CD14-positive monocyte (primary cell): ENCODE measurements at regions not wholly inside any gene's neighbourhood (a gene's known extent, or its start where the extent isn't known, plus 50 kb on each side); places are given as distances from the start of the nearest gene placed in this dataset.

ENCODE experiments used
- DNase-seq, 3 donors: peaks; one replicate each; pipeline ENCODE4 v3.0.0-alpha.2; 2011 to 2022
- H2AFZ ChIP-seq: 2 replicates; pipeline ENCODE4 v1.6.0; 2012; ENCODE audit warnings: mild to moderate bottlenecking, low read depth, low read length, inconsistent platforms; ENCODE audit not compliant: insufficient read depth, poor library complexity, severe bottlenecking
- H3K27ac ChIP-seq, 2 donors: 1 replicate in 1 of 2; 2 replicates in 1 of 2; pipeline ENCODE4 v1.5.1; 2012 to 2013; ENCODE audit warnings: low read length in 2 of 2, control low read depth in 1 of 2, inconsistent platforms in 1 of 2, low read depth in 1 of 2, mild to moderate bottlenecking in 1 of 2
- H3K27me3 ChIP-seq, 2 donors: one replicate each; pipeline versions ENCODE4 v1.6.0 to v1.6.1; 2011 to 2013; ENCODE audit warnings: low read length in 2 of 2; ENCODE audit not compliant: control insufficient read depth in 2 of 2, insufficient read depth in 2 of 2
- H3K36me3 ChIP-seq, 2 donors: replicated peaks in 1 of 2; 1 replicate in 1 of 2; 2 replicates in 1 of 2; pipeline versions ENCODE4 v1.5.1 to v1.6.1; 2012 to 2013; ENCODE audit warnings: low read length in 2 of 2, control low read depth in 1 of 2, inconsistent platforms in 1 of 2, mild to moderate bottlenecking in 1 of 2; ENCODE audit not compliant: insufficient read depth in 2 of 2, control insufficient read depth in 1 of 2
- H3K4me1 ChIP-seq, 2 donors: 1 replicate in 1 of 2; 2 replicates in 1 of 2; pipeline versions ENCODE4 v1.5.1 to v1.6.1; 2012 to 2013; ENCODE audit warnings: low read length in 2 of 2, control low read depth in 1 of 2, inconsistent platforms in 1 of 2, mild to moderate bottlenecking in 1 of 2, moderate library complexity in 1 of 2; ENCODE audit not compliant: insufficient read depth in 2 of 2, control insufficient read depth in 1 of 2
- H3K4me2 ChIP-seq: replicated peaks from 2 replicates; pipeline ENCODE3; 2012; ENCODE audit warnings: low read length, moderate library complexity, mild to moderate bottlenecking; ENCODE audit not compliant: poor library complexity, severe bottlenecking; ENCODE audit errors: extremely low read depth
- H3K4me3 ChIP-seq, 3 experiments: fragments of 200-600 bp in 1 of 3; sonication (generic) in 1 of 3; replicated peaks in 1 of 3; 1 replicate in 2 of 3; 2 replicates in 1 of 3; pipeline ENCODE4 v1.5.1; 2011 to 2013; ENCODE audit warnings: low read length in 3 of 3, mild to moderate bottlenecking in 3 of 3, control low read depth in 2 of 3, low read depth in 2 of 3, inconsistent platforms in 1 of 3, moderate library complexity in 1 of 3
- H3K79me2 ChIP-seq: 2 replicates; pipeline ENCODE4 v1.6.0; 2012; ENCODE audit warnings: mild to moderate bottlenecking, control low read depth, inconsistent platforms, low read length, moderate library complexity; ENCODE audit not compliant: insufficient read depth
- H3K9ac ChIP-seq: 2 replicates; pipeline ENCODE4 v1.6.0; 2017; ENCODE audit warnings: low read length, mild to moderate bottlenecking; ENCODE audit not compliant: insufficient read depth, poor library complexity, severe bottlenecking
- H3K9me3 ChIP-seq, 2 donors: replicated peaks in 1 of 2; 1 replicate in 1 of 2; 2 replicates in 1 of 2; pipeline versions ENCODE4 v1.5.1 to v1.6.1; 2012 to 2013; ENCODE audit warnings: low read length in 2 of 2, control low read depth in 1 of 2; ENCODE audit not compliant: control insufficient read depth in 1 of 2, insufficient read depth in 1 of 2
- H4K20me1 ChIP-seq: 2 replicates; pipeline ENCODE4 v1.6.0; 2012; ENCODE audit warnings: mild to moderate bottlenecking, low read length, control low read depth, moderate library complexity; ENCODE audit not compliant: insufficient read depth
- H3K27ac Mint-ChIP-seq, 7 donors: one replicate each; pipeline ENCODE4 v1.8.0; 2020; ENCODE audit warnings: mild to moderate bottlenecking in 7 of 7, mixed read lengths in 7 of 7, moderate library complexity in 6 of 7, inconsistent platforms in 2 of 7
- H3K27me3 Mint-ChIP-seq, 3 donors: one replicate each; pipeline ENCODE4 v1.8.0; 2021 to 2022; ENCODE audit warnings: low read depth in 3 of 3, mild to moderate bottlenecking in 3 of 3, mixed read lengths in 3 of 3, moderate library complexity in 3 of 3, inconsistent platforms in 1 of 3
- H3K36me3 Mint-ChIP-seq, 2 donors: one replicate each; pipeline ENCODE4 v1.8.0; 2020; ENCODE audit warnings: mixed read lengths in 2 of 2, inconsistent platforms in 1 of 2, mild to moderate bottlenecking in 1 of 2
- H3K4me1 Mint-ChIP-seq: one replicate; pipeline ENCODE4 v1.8.0; 2020; ENCODE audit warnings: mild to moderate bottlenecking, mixed read lengths
- H3K4me3 Mint-ChIP-seq, 2 donors: one replicate each; pipeline ENCODE4 v1.8.0; 2020; ENCODE audit warnings: mild to moderate bottlenecking in 2 of 2, mixed read lengths in 2 of 2, moderate library complexity in 1 of 2
- H3K9me3 Mint-ChIP-seq, 7 donors: one replicate each; pipeline ENCODE4 v1.8.0; 2020 to 2022; ENCODE audit warnings: mixed read lengths in 7 of 7, mild to moderate bottlenecking in 6 of 7, moderate library complexity in 6 of 7, inconsistent platforms in 2 of 7
- WGBS: methylation state at CpG from one replicate; pipeline ENCODE4 v1.1.5; 2013; ENCODE audit warnings: missing lambda C conversion rate; ENCODE audit not compliant: insufficient coverage; 5-methylcytosine and 5-hydroxymethylcytosine counted together
- intact Hi-C, 2 donors: fragments of 100-400 bp; cut with micrococcal nuclease; formaldehyde crosslinking; loops; one replicate each; pipeline versions ENCODE4 v1.15.0 to v1.15.1; 2023
- TF ChIP-seq, protein P1 (sequence below): fragments of 200-600 bp; IDR thresholded peaks from one replicate; pipeline ENCODE4 v1.8.0; 2022; ENCODE audit warnings: antibody characterized with exemption, mild to moderate bottlenecking

DNA sequence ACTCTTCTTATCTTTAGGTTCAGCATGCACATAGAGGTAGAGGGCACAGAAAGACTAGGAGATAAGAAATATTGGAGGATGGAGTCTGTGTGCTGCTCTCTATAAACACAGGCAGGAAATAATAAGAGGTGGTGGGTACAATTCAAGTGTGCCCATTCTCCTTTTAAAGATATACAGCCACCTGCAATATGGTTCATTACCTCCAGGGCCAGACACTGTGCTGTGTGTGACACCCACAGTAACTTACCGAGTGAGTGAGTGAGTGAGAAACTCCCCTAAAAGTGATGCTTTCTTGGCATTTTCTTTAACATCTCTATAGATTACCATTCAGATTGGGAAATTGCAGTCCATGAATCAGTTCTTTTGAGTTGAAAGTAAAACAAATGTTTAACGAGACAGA is 311.8 kb upstream of the KCNN2 start:
- H3K4me1 ChIP-seq: no peaks in the 10 kb centered on the region
- H3K27ac ChIP-seq: no peak overlapping the region
- intact Hi-C loops: no loop called here
- H3K27ac Mint-ChIP-seq: no peak overlapping the region
- peaks cover 12 to 17% (median 14%) of the 10 kb centered on the region in 3 donors for H3K27me3 Mint-ChIP-seq
- no peak overlapping the region for H3K4me2 ChIP-seq
- no peak overlapping the region for H2AFZ ChIP-seq
- TF ChIP-seq, protein P1, sequence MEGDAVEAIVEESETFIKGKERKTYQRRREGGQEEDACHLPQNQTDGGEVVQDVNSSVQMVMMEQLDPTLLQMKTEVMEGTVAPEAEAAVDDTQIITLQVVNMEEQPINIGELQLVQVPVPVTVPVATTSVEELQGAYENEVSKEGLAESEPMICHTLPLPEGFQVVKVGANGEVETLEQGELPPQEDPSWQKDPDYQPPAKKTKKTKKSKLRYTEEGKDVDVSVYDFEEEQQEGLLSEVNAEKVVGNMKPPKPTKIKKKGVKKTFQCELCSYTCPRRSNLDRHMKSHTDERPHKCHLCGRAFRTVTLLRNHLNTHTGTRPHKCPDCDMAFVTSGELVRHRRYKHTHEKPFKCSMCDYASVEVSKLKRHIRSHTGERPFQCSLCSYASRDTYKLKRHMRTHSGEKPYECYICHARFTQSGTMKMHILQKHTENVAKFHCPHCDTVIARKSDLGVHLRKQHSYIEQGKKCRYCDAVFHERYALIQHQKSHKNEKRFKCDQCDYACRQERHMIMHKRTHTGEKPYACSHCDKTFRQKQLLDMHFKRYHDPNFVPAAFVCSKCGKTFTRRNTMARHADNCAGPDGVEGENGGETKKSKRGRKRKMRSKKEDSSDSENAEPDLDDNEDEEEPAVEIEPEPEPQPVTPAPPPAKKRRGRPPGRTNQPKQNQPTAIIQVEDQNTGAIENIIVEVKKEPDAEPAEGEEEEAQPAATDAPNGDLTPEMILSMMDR: no peak
- no peaks in the 10 kb centered on the region for H4K20me1 ChIP-seq
- peaks cover 0 to 6% (median 0%) of the 10 kb centered on the region in 7 donors for H3K9me3 Mint-ChIP-seq
- peaks cover 10 to 15% of the 10 kb centered on the region in 2 donors for H3K27me3 ChIP-seq
- H3K4me3 Mint-ChIP-seq: no peak overlapping the region
- H3K9ac ChIP-seq: no peak overlapping the region
- H3K4me3 ChIP-seq: no peak overlapping the region
- H3K9me3 ChIP-seq: peaks cover 0 to 5% of the 10 kb centered on the region in 2 donors
- no peaks in the 10 kb centered on the region for H3K36me3 ChIP-seq
- DNase-seq: no peak
- H3K4me1 Mint-ChIP-seq: no peaks in the 10 kb centered on the region
- no CpG with 5 or more reads among the region's 2 CpGs for WGBS
- no peaks in the 10 kb centered on the region for H3K36me3 Mint-ChIP-seq
- no peaks in the 10 kb centered on the region for H3K79me2 ChIP-seq

DNA sequence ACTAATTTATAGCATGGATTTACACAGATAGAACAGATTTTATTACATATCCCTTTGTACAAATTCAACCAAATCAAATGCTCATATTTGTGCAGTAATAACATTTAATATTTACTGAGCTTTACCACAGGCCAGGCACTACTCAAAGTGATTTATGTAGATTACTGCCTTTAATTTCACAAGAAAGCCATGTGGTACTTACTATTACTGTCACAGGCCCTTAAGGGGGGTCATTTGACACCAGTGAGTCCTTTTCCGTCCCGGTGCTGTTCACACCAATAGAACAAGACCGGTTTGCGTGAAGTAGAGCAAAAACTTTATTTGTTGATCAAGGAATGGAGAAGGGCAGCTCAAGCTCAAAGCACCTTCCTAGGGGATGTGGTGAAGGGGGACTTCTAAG is 308.5 kb upstream of the KCNN2 start:
- DNase-seq: no peak
- H4K20me1 ChIP-seq: no peaks in the 10 kb centered on the region
- no peak overlapping the region for H3K27ac ChIP-seq
- H3K36me3 ChIP-seq: no peaks in the 10 kb centered on the region
- no peaks in the 10 kb centered on the region for H3K36me3 Mint-ChIP-seq
- no peaks in the 10 kb centered on the region for H3K79me2 ChIP-seq
- peak overlapping the region in 1 of 2 donors; percentile 29 for H3K4me3 Mint-ChIP-seq
- peaks cover 33 to 37% (median 36%) of the 10 kb centered on the region in 3 donors for H3K27me3 Mint-ChIP-seq
- TF ChIP-seq, protein P1: no peak
- no peak overlapping the region for H3K9ac ChIP-seq
- H3K4me1 Mint-ChIP-seq: no peaks in the 10 kb centered on the region
- no peak overlapping the region for H3K4me3 ChIP-seq
- intact Hi-C loops: no loop called here
- H3K9me3 ChIP-seq: peaks cover 0 to 19% of the 10 kb centered on the region in 2 donors
- no peak overlapping the region for H2AFZ ChIP-seq
- peaks cover 0 to 13% (median 5%) of the 10 kb centered on the region in 7 donors for H3K9me3 Mint-ChIP-seq
- H3K4me2 ChIP-seq: no peak overlapping the region
- WGBS: 79% methylated on average over 2 of the region's 4 CpGs
- H3K27ac Mint-ChIP-seq: no peak overlapping the region
- H3K4me1 ChIP-seq: no peaks in the 10 kb centered on the region
- H3K27me3 ChIP-seq: peaks cover 30 to 41% of the 10 kb centered on the region in 2 donors
